Activated CD8-positive, alpha-beta memory T cell treated with anti-CD3 and anti-CD28 coated beads, Interleukin-2, amount 10 ng/mL, durations not matched to agents 7 days and 5 days (primary cell): ENCODE measurements at regions not wholly inside any gene's neighbourhood (a gene's known extent, or its start where the extent isn't known, plus 50 kb on each side); places are given as distances from the start of the nearest gene placed in this dataset.
"Not testable (repeated sequence)": the region's sequence is repeated elsewhere in the genome, so short reads cannot be mapped to it uniquely, and the experiment has no call there.

ENCODE experiments used
- ATAC-seq: fragments of 150-1000 bp; cut with Tn5 transposase; one replicate; pipeline ENCODE4 v1.10.0; 2021; ENCODE audit warnings: moderate library complexity
- CTCF ChIA-PET: fragments of 350-600 bp; sonication (Branson Sonifier 250); formaldehyde crosslinking; loops from one replicate; lab custom pipeline; 2021; ENCODE audit warnings: antibody characterized with exemption; lab: Charles Lee
- DNase-seq: peaks from one replicate; pipeline ENCODE4 v3.0.0-alpha.2; 2020
- H3K27ac Mint-ChIP-seq: one replicate; pipeline ENCODE4 v1.8.0; 2021; ENCODE audit warnings: mild to moderate bottlenecking, mixed read lengths
- H3K27me3 Mint-ChIP-seq: one replicate; pipeline ENCODE4 v1.8.0; 2021; ENCODE audit warnings: mixed read lengths
- H3K36me3 Mint-ChIP-seq: one replicate; pipeline ENCODE4 v1.8.0; 2021; ENCODE audit warnings: mild to moderate bottlenecking, mixed read lengths
- H3K4me1 Mint-ChIP-seq: one replicate; pipeline ENCODE4 v1.8.0; 2021; ENCODE audit warnings: mixed read lengths
- H3K4me3 Mint-ChIP-seq: one replicate; pipeline ENCODE4 v1.8.0; 2021; ENCODE audit warnings: mild to moderate bottlenecking, moderate library complexity, mixed read lengths
- H3K9me3 Mint-ChIP-seq: one replicate; pipeline ENCODE4 v1.8.0; 2022; ENCODE audit warnings: low read depth, mixed read lengths

DNA sequence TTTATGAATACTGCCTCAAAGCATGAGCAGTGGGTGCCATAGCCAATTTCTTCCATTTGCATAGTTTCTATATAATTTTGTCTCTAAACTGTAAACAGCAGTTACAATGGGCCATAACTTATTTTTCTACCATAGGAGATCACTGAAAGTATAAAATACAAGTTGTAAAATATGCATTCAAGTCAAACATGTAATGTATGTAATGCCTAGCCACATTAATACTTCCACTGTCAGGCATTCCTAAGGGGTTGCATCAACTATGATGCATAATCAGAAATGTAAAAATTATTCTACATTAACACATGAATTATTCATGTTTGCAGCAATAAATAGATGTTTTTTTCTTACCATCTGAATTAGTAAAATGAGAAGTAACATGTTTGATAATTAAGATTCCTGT, 560.3 kb upstream of the ZP4 start:
- no peak for DNase-seq
- Mint-ChIP-seq H3K27ac (no peak overlapping the region), H3K9me3 (peaks cover 2% of the 10 kb centered on the region), H3K36me3 (no peaks in the 10 kb centered on the region), H3K4me3 (no peak overlapping the region), H3K4me1 (no peaks in the 10 kb centered on the region), H3K27me3 (no peaks in the 10 kb centered on the region)
- CTCF ChIA-PET = no interaction called here
- no peak for ATAC-seq

- Mint-ChIP-seq H3K36me3 (no peaks in the 10 kb centered on the region), H3K4me3 (no peak overlapping the region), H3K4me1 (no peaks in the 10 kb centered on the region), H3K27ac (no peak overlapping the region), H3K27me3 (no peaks in the 10 kb centered on the region), H3K9me3 (peaks cover 10% of the 10 kb centered on the region)
- no peak for ATAC-seq
- CTCF ChIA-PET = no interaction called here
- DNase-seq = no peak
Measured at GRCh38 chr1:238443687-238444086, 553.0 kb upstream of the ZP4 start.

GRCh38 chr1:238439511-238439910, 548.8 kb upstream of the ZP4 start:
- DNase-seq (no peak), ATAC-seq (no peak)
- CTCF ChIA-PET = no interaction called here
- H3K9me3 Mint-ChIP-seq = peaks cover 11% of the 10 kb centered on the region
- no peak overlapping the region for H3K27ac Mint-ChIP-seq
- H3K4me1 Mint-ChIP-seq = no peaks in the 10 kb centered on the region
- no peaks in the 10 kb centered on the region for H3K36me3 Mint-ChIP-seq
- no peaks in the 10 kb centered on the region for H3K27me3 Mint-ChIP-seq
- no peak overlapping the region for H3K4me3 Mint-ChIP-seq

DNA sequence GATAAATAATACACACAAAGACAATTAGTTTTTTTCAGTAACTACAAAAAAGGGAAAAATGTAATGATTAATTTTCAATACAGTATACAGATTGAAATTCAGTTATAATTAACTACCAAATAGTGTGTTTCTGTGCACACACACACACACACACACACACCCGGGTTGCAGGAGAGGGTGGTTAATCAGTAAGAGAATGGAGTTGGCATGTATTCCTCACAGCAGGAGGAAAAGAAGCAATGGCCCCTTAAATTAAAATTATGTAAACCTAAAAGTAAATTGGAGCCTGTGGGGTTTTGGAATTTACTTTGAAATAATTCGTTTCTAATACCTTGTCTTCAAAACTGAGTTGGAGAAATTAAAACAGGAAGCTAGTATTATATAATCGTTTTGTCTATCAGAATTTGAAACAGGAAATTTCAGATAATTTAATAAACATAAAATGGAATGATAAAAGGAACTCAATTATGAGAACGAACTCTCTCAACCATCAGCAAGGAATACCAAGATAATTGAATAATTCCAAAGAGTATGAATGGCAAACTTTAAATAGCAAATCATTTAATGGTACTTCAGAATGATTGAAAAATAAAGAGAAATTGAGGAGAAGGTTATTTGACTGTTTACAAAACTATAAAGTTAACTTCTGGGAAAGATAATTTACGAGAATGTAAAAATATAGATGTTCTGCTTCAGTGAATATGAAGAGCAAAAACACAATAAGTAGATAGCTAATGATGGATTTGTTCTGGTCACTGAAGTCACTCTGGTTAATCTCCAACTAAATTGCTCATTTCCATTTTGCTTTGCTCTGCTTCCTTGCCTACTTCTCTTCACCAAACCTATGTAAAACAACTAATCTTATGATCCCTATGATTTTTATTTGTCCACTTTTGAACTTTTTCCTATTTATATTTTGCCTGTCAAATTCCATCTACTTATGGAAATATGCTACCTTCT, 547.9 kb upstream of the ZP4 start:
- Mint-ChIP-seq H3K9me3 (peaks cover 12% of the 10 kb centered on the region), H3K4me1 (no peaks in the 10 kb centered on the region), H3K27ac (no peak overlapping the region), H3K36me3 (no peaks in the 10 kb centered on the region), H3K4me3 (no peak overlapping the region), H3K27me3 (no peaks in the 10 kb centered on the region)
- CTCF ChIA-PET = no interaction called here
- ATAC-seq (no peak), DNase-seq (no peak)

- H3K27me3 Mint-ChIP-seq, H3K4me1 Mint-ChIP-seq, H3K9me3 Mint-ChIP-seq, H3K27ac Mint-ChIP-seq, H3K36me3 Mint-ChIP-seq, ATAC-seq, H3K4me3 Mint-ChIP-seq, CTCF ChIA-PET, DNase-seq: not testable (repeated sequence)
Measured at GRCh38 chr1:238429703-238430102, 539.0 kb upstream of the ZP4 start.

DNA sequence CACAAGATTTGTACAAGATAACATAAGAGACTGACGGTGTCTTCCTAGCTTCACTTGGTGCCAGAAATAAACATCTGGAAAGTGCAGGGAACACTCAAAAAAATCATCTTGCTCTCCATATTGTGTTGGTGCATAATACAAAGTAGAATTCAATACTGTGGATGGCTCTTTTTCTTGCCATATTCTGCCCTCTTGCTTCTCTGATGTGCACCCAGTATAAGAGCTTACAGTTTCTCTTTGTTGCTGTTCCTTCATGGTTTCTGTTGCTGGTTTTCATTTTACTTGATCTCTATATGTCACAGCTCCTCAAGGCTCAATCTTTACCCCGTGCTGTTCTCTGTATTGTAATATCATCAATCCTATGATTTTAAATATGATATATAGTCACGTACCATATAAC, 528.5 kb upstream of the ZP4 start:
- peaks cover 11% of the 10 kb centered on the region for H3K9me3 Mint-ChIP-seq

GRCh38 chr1:238409932-238410331, 519.2 kb upstream of the ZP4 start:
- H3K4me1 Mint-ChIP-seq = no peaks in the 10 kb centered on the region
- H3K36me3 Mint-ChIP-seq = no peaks in the 10 kb centered on the region
- H3K27me3 Mint-ChIP-seq = no peaks in the 10 kb centered on the region
- H3K27ac Mint-ChIP-seq = no peak overlapping the region
- no peak for DNase-seq
- ATAC-seq = no peak
- CTCF ChIA-PET = no interaction called here
- H3K9me3 Mint-ChIP-seq = peaks cover 3% of the 10 kb centered on the region
- H3K4me3 Mint-ChIP-seq = no peak overlapping the region

More for the DNA sequence above, 528.5 kb upstream of the ZP4 start:
- Mint-ChIP-seq H3K4me3 (no peak overlapping the region), H3K36me3 (no peaks in the 10 kb centered on the region), H3K4me1 (no peaks in the 10 kb centered on the region), H3K27me3 (no peaks in the 10 kb centered on the region), H3K27ac (no peak overlapping the region)
- CTCF ChIA-PET = no interaction called here
- no peak for DNase-seq
- ATAC-seq = no peak

DNA sequence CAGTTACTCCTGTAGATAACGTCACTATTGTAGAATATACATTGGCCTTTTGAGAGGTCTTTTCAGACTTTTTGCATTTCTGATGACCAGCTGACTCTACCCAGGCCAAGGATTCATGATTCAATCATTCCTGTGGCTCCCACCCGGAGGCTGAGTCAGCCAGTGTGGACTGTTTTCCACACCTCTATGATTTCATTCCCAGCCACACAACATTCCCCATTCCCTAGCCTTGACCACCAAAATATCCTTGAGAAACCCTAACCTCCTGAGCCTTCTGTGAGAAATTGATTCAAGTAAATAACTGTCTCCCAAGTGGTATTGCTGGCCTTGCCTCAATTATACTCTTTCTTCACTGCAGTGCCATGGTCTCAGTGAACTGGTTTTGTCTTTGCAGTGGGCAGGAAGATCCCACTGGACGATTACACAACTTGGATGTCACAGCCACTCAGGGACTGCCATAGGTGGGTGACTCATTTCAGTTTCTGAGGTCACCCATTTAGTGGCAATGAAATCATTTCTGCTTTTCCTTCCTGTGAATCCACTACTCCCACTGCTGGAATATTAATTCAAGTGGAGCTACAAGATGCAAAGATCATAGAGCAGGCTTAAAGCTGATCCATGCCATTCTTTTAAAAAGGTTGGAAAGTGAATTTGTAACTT, 518.6 kb upstream of the ZP4 start:
- H3K36me3 Mint-ChIP-seq = no peaks in the 10 kb centered on the region
- no peak overlapping the region for H3K27ac Mint-ChIP-seq
- peaks cover 3% of the 10 kb centered on the region for H3K9me3 Mint-ChIP-seq
- H3K27me3 Mint-ChIP-seq = no peaks in the 10 kb centered on the region
- ATAC-seq (no peak), DNase-seq (no peak)
- no peaks in the 10 kb centered on the region for H3K4me1 Mint-ChIP-seq
- H3K4me3 Mint-ChIP-seq = no peak overlapping the region
- CTCF ChIA-PET = no interaction called here

DNA sequence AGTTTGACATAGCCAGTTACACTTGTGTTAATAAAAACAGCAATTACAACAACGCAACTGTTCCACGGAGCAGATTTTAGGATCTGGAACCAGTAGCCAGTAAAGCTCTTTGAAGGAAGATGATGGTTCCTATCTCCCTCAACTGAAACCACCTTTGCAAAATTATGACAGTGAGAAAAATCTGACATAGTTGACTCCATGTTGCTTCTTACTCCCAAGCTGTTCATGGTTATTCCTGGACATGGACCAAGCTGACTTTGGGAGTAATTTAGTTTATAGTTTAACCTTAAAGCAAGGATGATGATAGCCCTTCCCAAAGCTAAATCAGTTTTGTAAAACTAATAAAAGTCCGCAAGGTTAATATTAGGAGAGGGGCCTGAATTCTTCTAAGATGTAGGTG, 518.0 kb upstream of the ZP4 start:
- H3K36me3 Mint-ChIP-seq = no peaks in the 10 kb centered on the region
- H3K9me3 Mint-ChIP-seq = peaks cover 3% of the 10 kb centered on the region
- ATAC-seq = no peak
- no peaks in the 10 kb centered on the region for H3K27me3 Mint-ChIP-seq
- no peaks in the 10 kb centered on the region for H3K4me1 Mint-ChIP-seq
- no peak overlapping the region for H3K27ac Mint-ChIP-seq
- no peak for DNase-seq
- H3K4me3 Mint-ChIP-seq = no peak overlapping the region
- CTCF ChIA-PET = no interaction called here

- no peaks in the 10 kb centered on the region for H3K27me3 Mint-ChIP-seq
- H3K9me3 Mint-ChIP-seq = peaks cover 7% of the 10 kb centered on the region
- H3K36me3 Mint-ChIP-seq = no peaks in the 10 kb centered on the region
- DNase-seq (no peak), ATAC-seq (no peak)
- no peaks in the 10 kb centered on the region for H3K4me1 Mint-ChIP-seq
- H3K4me3 Mint-ChIP-seq = no peak overlapping the region
- H3K27ac Mint-ChIP-seq = no peak overlapping the region
- CTCF ChIA-PET = no interaction called here
Measured at GRCh38 chr1:238406098-238406860, 515.6 kb upstream of the ZP4 start.

DNA sequence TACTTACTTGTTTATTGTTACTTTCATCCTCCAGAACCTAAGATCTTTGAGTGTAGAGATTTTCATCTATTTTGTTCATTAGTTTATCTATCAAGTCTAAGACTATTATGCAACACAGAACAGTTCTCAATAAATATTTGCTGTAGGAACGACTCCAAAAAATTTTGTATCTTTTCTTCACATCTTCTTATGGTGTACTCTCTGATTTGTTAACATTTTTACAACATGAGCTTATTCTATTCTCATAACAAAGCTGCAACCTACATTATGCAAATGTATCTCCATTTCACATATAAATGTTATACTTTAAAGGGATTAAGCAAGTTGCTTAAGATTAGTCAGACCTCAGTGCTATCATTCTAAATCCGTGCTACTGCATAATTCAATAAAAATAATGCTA, 514.2 kb upstream of the ZP4 start:
- CTCF ChIA-PET = no interaction called here
- Mint-ChIP-seq H3K27me3 (no peaks in the 10 kb centered on the region), H3K9me3 (peaks cover 7% of the 10 kb centered on the region), H3K4me1 (no peaks in the 10 kb centered on the region), H3K36me3 (no peaks in the 10 kb centered on the region), H3K4me3 (no peak overlapping the region), H3K27ac (no peak overlapping the region)
- DNase-seq (no peak), ATAC-seq (no peak)

- Mint-ChIP-seq H3K27me3 (no peaks in the 10 kb centered on the region), H3K9me3 (peaks cover 7% of the 10 kb centered on the region), H3K4me1 (no peaks in the 10 kb centered on the region), H3K4me3 (no peak overlapping the region), H3K36me3 (no peaks in the 10 kb centered on the region), H3K27ac (no peak overlapping the region)
- DNase-seq (no peak), ATAC-seq (no peak)
- CTCF ChIA-PET = no interaction called here
Measured at GRCh38 chr1:238404481-238404880, 513.8 kb upstream of the ZP4 start.

- Mint-ChIP-seq H3K27ac (no peak overlapping the region), H3K9me3 (peaks cover 4% of the 10 kb centered on the region), H3K27me3 (no peaks in the 10 kb centered on the region), H3K36me3 (no peaks in the 10 kb centered on the region), H3K4me1 (no peaks in the 10 kb centered on the region), H3K4me3 (no peak overlapping the region)
- no peak for ATAC-seq
- no peak for DNase-seq
- CTCF ChIA-PET = no interaction called here
Measured at GRCh38 chr1:238401144-238401543, 510.4 kb upstream of the ZP4 start.
